HG03097 (cell line): ENCODE measurements at regions not wholly inside any gene's neighbourhood (a gene's known extent, or its start where the extent isn't known, plus 50 kb on each side); places are given as distances from the start of the nearest gene placed in this dataset.

Experiments
- ATAC-seq: cut with Tn5 transposase; IDR thresholded peaks from one replicate; pipeline ENCODE4 v1.9.1; 2021; ENCODE audit not compliant: unreplicated experiment, low FRiP score

DNA sequence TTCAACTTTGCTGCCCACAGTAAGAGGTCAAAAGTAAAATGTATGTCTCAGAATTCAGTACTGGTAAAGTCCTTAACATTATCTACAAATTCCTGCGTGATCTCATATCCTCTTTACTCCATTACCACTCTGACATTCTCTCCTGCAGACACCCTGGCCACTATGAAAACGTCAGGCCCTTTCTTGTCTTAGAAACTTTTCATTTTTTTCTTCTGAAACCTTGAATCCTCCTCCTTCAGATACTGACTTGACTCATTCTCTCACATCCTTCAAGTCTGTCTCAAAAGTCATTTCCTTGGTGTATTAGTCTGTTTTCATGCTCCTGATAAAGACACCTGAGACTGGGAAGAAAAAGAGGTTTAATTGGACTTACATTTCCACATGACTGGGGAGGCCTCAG lies 262.3 kb downstream of the POU4F1 start:
- ATAC-seq = no peak

DNA sequence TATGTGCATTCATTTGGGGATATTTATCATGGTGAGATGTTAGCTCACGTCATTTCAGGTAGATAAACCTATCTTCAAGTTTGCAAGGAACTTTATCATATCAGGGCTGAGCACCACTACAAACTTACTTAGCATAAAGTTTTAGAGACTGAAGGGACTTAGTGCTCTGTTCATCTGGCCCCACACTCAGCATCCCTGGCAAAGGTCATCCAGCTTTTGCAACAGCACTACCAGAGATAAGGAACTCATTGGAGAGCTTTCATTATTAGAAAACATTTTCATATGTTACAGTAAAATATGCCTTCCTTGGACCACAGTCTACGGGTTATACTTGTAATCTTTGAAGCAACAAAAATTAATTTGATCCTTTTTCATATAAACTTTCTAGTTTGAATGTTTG lies 263.4 kb downstream of the POU4F1 start:
- no peak for ATAC-seq

DNA sequence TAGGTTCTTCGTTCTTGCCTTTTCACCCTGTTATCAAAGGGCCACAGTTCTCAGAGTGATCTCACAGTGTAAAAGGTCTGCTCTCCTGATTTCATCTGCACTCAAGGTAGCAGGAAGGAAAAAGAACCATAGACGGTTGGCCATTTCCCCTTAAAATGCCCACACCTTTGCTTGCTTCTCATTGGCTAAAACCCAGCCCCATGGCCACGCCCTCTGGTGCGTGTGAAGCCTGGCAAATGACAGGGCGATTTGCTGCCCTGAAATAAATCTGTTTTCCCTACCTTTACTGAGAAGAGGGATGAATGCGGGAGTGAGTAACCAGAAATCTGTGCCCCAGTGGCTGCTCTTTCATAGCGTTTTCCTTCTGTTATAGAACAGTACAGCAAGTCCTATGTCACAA lies 269.3 kb downstream of the POU4F1 start:
- no peak for ATAC-seq

DNA sequence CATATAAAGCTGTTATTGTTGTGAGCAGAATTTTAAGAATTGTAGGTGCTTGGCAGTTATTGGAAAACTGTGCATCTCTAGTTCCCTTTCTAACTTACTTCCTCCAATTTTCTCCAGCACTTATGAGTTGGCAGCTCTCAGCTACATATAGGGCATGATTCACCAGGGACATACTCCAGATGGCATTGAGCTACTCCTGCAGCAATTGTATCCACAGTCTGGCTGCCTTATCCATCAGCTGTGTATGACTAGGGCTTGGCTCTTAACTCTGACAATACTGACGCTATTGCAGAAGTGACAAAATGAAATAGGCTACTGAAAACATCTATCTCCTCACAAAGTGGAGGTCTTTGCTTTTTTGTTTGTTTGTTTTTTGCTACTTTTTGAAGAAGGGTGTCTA lies 276.7 kb downstream of the POU4F1 start:
- no peak for ATAC-seq

DNA sequence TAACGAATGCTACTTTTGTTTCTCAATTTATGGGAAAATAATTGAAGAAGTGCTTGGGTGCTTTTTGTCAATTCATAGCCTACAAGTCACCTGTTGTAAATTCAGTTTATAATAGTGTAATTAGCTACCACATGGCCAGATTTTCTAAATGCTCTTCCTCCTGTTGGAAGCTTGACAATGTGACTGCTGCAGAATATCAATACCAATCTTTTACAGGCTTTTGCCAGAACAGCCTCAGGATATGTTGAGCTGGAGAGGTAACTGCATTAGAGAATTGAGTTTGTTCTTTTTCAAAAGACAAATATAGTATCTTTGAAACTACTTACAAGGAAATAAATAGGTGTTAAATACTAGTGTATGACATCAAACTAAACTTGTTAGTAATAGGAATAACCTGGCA lies 277.8 kb downstream of the POU4F1 start:
- no peak for ATAC-seq

DNA sequence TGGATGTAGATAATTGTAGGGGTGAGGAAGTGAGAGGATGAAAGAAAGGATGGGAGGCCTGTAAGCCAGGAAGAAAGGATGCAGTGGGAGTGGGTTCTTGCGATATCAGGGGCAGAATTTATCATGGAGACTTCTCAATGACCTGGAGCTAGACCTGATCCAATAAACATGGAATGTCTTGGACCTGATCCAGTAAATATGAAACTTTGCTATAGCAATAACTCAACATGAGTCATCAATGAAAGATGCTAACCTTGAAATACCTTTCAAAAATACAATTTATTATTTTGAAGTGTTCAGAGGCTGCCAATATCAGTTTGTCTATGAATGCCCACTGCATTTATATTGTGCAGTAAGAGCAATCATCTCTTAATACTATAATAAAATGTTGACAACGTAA lies 279.5 kb downstream of the POU4F1 start:
- ATAC-seq = no peak

DNA sequence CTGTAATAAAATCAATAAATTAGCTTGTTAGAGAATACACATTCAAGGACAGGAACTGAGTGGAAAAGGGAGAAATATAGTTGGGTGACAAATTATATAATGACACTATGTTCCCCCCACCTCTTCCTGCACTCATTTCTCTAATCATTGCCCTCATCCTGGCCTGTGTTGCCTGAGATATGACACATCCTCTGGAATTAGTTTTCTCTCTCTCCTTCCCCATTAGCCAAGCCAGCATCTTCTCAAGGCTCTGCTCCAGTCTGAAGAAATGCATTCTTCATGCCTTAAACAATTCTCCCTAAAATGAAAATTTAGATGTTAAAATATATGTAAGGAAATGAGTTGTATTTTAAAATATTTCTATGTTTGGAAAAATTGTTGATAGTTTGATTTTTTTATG lies 280.3 kb downstream of the POU4F1 start:
- ATAC-seq = no peak

DNA sequence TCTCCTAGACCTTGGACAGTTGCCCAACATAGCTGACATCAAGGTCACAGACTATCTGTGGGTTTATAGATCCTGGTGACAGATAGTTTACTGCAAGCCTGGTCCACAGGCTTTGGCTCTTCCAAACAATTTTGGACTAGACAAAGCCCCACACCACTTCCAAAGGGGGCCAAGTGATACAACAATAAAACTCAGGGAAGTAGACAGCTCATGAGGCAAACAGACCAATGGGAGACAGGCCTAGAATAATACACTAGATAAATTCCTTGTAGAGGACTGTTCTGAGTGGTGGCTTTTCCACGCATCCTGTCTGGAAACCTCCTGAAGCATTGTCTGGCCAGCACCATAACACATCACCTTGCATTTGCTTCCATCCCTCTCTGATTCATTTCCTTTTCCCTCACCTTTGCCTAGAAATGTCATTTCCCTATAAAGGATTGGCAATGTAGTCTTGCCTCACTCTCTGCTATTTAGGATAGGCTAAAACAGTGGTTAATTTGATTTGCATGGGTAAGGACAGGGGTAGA lies 284.2 kb downstream of the POU4F1 start:
- ATAC-seq = no peak

DNA sequence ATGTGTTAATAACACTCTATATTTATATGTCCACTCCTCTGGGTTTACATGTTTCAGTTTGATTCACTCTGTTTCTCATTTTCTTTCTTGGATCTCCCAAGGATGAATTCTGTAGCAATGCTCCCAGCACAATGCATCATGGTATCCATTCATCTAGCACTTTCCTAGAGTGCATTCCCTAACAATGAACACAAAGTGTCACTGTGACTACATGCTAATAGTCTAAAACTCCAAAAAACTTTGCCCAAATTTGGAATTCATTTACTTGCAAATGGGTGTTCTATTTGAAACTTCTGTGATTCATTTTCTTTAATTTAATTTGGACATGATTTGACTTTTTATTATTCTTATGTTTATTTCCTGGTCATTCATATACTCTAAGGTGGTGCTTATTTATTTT lies 286.3 kb downstream of the POU4F1 start:
- ATAC-seq = no peak

DNA sequence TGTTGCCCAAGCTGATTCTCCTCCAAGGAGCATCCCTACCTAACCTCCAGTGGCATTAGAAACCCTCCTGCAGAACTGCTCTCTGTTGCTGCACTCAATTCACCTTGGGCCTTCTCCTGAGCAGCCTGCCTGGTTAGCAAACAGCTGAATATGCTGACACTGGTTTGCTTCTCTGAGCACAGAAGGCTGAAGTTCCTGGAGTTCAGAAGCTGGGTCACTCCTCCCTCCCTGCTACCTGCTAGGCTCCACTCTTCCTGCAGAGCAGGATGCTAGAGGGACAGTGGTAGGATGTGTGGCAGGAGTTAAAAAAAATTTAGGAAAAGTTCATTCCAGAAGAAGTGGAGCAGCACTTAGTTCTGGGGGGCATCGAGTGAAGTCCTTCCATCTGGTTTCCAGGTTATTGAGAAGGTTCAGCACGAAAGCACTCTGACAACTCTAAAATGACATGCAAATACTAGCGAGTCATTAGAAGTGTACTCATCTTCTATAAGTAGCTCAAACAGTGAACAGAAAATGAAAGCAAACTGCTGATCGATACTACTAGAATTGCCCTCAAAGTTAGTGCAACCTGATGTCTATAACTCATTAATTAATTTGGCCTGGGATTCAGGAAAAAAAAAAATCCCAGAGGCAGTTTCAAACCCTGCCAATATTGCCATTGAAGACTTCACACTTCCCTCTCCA lies 293.7 kb downstream of the POU4F1 start:
- ATAC-seq = peak; percentile 77

DNA sequence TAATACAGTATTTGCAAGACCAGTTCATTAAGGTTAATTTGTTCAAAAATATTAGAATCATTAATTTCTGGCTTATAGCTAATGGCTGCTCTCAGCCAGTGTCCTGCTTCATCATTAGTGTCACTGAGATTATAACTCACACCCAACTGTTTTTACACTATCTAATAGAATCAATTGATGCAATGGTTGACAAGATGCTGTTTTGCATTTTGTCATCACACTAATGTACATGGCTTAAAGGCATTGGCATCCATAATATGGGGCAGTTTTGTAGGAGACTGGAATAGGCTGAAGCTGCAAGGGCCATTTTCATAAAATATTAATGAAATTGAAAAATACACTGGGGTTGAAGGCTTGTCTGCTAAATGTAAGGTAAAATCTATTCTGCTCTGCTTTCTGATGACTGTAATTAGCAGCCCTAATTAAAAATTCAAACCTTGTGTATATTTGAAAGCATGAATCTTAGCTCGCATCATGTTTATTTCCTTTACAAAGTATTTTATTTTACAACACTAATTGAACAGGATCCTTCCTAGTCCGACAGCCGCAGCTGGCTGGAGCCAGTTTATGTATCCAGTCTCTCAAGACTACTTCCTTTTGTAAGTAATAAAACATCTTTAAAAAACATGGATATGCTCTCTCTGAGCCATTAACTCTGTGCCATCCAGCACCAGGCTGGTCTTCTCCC lies 296.7 kb downstream of the POU4F1 start:
- no peak for ATAC-seq

DNA sequence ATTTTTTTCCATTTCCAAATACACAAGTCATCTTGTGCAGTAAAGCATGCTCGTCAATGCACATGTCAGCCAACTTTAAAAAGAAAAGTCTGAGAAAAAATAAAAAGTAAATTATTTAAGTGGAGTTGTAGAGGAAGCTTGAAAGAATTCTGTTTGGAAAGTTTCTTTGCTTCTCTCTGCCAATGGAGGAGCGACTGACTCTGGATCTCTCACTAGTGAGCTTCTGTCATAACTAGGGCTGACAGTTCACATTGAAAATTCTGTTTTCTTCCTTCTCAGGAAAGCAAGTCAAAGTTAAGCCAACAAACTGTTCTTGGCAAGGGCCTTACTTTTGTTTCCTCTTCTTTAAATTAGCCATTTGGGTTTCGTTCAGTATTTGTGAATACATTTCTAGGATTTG lies 298.2 kb downstream of the POU4F1 start:
- no peak for ATAC-seq

DNA sequence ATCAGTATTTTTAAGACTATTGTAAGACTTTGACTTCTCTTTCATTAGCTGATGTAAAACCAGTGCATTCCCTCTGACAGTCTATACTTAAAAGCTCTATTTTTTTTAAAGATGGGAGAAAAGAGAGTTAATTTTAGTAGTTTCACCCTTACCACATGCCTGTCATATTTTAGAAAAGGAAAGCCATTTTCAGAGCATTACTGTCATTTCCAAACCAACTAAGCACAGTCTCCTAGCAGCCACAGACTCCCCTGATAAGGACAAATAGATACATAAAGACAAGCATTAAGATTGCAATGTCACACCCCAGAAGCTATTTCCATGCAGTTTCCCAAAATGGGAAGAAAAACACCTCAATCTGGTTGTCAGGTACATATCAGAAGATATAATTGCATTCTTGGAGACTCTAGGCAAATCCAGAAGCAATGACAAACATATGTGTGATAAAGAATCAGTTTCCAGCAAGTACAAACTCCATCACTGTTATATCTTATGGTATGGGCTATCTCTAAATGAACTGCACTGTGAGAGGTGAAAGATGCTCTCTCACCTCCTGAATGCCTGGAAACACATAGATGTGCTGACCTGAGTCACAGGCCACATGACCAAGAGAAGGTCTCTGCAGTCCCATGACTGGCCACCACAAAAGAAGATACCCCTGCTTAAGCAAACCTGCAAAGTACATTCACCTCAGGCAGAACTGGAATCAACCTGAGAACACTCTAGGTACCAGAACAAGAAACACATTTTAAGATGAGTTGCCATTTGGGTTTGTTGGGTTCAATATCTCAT lies 303.3 kb downstream of the POU4F1 start:
- ATAC-seq = peak; percentile 67

DNA sequence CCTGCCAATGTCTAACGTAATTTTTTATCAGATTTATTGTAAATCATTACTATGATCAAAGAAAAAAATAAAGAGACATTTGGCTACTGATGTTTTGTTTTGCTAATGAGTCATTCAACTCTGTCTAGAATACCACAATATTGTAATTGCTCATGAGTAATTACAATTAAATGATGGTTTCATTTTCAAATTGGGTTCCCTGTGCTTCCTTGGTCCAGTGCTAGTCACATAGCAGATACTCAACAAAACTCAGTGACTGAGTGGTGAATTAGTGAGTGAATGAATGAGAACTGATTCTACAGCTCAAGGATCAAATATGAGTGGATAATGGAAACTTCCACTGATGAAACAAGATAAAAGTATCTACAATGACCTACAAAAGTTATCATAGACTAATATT lies 304.7 kb downstream of the POU4F1 start:
- no peak for ATAC-seq

DNA sequence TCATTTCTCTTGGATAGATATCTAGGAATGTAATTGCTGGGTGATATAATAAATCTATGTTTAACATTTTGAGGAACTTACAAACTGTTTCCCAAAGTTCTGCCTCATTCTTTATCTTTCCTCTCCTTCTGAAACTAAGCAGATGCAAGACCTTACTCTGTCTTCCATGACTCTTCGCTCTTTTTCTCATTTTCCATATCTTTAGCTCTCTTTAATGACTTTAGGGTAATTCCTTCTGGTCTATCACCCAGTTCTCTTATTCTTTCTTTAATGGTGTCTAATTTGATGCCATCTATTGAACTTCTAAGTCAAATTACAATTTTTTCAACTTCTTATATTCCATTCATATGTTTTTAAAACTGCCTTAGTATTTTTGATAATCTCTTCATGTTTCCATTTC lies 316.6 kb downstream of the POU4F1 start:
- no peak for ATAC-seq

DNA sequence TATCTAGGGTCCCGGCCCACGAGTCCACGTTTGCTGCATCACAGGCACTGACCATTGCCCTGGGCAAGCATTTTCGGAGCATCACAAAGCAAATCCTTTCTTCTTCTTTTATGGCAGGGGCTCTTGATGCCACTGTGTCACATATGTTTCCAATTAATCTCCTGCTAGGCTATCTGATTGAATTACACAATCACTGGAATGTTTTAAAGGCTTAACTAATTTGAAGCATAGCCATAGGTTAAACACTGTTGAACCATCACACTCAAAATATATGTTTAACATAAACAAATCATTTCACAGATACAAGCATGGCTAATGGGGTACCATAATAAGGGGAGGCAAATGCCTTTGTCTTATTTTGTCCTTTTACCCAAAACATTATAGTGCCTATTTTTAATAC lies 338.3 kb downstream of the POU4F1 start:
- no peak for ATAC-seq

DNA sequence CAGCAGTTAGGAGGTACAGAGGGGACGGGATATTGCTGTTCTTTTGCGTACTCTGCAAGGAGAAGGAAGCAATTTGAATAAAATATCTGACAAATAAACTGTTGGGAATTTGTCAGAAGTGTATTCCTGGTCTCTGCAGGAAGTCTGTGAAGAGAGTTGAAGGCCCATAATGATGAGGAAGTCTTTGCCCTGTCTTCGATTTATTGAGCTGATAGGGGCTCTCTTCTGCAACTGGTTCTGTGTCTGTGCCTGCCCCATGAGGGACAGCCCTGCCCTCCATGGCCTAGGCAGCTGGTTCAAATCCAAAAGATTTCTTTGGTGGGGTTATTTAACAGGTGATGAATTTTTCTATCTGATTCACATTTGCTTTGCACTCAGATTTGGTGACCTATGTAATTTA lies 339.7 kb upstream of the EDNRB start:
- no peak for ATAC-seq

DNA sequence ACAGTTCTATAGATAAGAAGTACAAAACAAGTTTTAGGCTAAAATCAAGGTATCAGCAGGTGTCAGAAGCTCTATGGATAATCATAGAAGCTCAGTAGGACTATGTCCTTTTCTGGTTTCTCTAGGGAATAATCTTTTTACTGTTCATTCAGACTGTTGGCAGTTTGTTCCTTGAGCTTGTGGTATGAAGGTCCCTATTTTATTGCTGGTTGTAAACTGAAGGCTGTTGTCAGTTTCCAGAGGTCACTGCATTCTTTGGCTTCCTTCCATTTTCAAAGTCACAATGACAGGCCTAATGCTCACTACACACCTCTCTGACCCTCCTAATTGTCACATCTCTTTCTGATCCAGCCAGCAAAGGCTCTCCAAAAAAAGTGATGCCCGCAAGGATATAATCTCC lies 337.9 kb upstream of the EDNRB start:
- ATAC-seq = no peak

DNA sequence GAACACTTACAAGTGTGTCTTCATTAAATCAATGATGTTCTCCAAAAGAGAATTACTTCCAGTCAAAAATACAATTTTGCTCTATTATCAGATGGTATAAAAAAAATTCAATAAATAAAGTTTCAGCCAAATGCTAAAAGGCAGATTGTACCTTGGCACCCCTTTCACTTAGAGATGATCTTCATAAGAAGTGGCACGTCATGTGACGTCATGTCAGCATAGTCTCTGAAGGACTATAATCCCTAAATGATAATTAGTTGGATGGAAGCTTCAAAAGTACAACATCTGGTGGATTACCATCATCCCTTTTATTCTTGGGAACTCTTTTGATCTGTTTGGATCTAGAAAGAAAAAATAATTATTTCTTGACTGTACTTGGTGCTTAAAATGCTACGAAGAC lies 335.5 kb upstream of the EDNRB start:
- no peak for ATAC-seq

DNA sequence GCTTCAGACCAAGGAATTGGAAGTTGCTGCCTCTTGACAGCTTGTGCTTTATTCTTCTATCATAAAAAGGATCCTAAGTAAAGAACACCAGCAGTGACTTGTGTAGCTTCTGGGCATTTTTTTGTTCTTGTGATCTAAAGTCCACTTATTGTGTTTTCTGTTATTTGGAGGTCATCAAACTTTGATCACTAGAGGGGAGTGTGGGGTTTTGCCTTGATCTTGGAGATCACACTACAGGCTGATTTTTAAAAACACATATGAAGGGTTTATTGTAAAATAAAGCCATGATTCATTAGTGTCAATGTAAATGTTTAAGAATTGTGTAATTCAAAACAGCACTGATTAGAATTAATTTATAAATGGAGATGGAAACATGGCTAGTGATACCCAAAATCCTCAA lies 328.7 kb upstream of the EDNRB start:
- no peak for ATAC-seq

DNA sequence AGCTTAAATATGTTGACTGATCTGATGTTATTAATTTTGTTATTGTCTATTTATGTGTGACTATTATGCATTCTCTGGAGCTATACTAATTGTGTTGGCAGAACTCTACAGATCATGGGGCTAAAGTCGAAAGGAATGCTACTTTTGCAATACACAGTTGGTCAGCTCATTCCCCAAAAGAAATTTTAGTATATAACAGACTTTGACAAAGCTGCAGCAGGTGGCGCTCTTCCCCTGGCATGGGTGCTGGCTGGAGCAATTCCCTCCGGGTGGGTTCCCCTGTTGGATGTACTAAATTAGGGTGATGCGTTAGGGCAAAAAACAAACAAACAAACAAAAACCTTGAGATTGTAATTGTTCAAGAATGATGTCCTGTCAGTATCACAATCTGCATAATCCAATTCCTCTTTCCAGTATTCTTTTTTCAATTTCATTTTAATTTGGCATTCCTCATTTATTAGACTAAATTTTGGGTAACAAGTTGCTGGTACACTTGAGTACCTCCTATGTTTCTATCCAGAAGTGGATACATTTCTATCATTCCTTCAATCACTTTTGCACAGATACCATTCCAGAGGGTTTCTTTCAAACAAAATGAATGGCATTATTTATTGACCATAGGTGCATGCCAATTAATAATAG lies 322.8 kb upstream of the EDNRB start:
- ATAC-seq = no peak
